H1 (cell line): ENCODE measurements at regions not wholly inside any gene's neighbourhood (a gene's known extent, or its start where the extent isn't known, plus 50 kb on each side); places are given as distances from the start of the nearest gene placed in this dataset.

Source experiments
- CTCF ChIA-PET: fragments of 300-600 bp; sonication (Branson Sonifier 250); formaldehyde crosslinking; loops from one replicate; lab custom pipeline; 2021; ENCODE audit not compliant: partially characterized antibody; lab: Charles Lee
- POLR2A ChIA-PET: fragments of 300-600 bp; sonication (Branson Sonifier 250); formaldehyde crosslinking; loops from one replicate; lab custom pipeline; 2021; ENCODE audit warnings: inconsistent platforms; ENCODE audit not compliant: partially characterized antibody; lab: Charles Lee
- DNase-seq, 2 experiments: peaks; one replicate each; pipeline versions ENCODE4 v3.0.0 to v3.0.0-alpha.2; 2010 to 2022; ENCODE audit warnings: low spot score in 2 of 2, low read depth in 1 of 2, mixed read lengths in 1 of 2
- FAIRE-seq: peaks from 2 replicates; lab custom pipeline; 2011; peaks lifted over from hg19 to GRCh38; lab: Jason Lieb, UNC
- H2AFZ ChIP-seq: 2 replicates; pipeline ENCODE4 v1.8.1; 2012; ENCODE audit warnings: low read length, inconsistent platforms
- H2AK5ac ChIP-seq: 2 replicates; pipeline ENCODE4 v1.6.1; 2013; ENCODE audit warnings: low read depth, low read length
- H2BK120ac ChIP-seq: replicated peaks from 2 replicates; pipeline ENCODE3; 2013; ENCODE audit warnings: low read depth, low read length, inconsistent platforms
- H2BK12ac ChIP-seq: 2 replicates; pipeline ENCODE4 v1.6.1; 2013; ENCODE audit warnings: low read depth, low read length
- H2BK15ac ChIP-seq: 2 replicates; pipeline ENCODE4 v1.6.1; 2013; ENCODE audit warnings: low read length
- H2BK20ac ChIP-seq: 2 replicates; pipeline ENCODE4 v1.6.1; 2013; ENCODE audit warnings: low read length
- H2BK5ac ChIP-seq: 2 replicates; pipeline ENCODE4 v1.6.1; 2013; ENCODE audit warnings: low read depth, low read length
- H3K14ac ChIP-seq: 2 replicates; pipeline ENCODE4 v1.6.1; 2013; ENCODE audit warnings: inconsistent platforms; ENCODE audit not compliant: insufficient read length
- H3K18ac ChIP-seq: 2 replicates; pipeline ENCODE4 v1.6.1; 2013; ENCODE audit warnings: low read length; ENCODE audit errors: extremely low read depth
- H3K23ac ChIP-seq: 2 replicates; pipeline ENCODE4 v1.6.1; 2013; ENCODE audit warnings: inconsistent platforms; ENCODE audit not compliant: insufficient read length
- H3K23me2 ChIP-seq: 2 replicates; pipeline ENCODE4 v1.6.1; 2013; ENCODE audit warnings: low read depth, low read length
- H3K27ac ChIP-seq: 2 replicates; pipeline ENCODE4 v1.6.1; 2011; ENCODE audit warnings: low read depth, low read length, inconsistent platforms
- H3K27me3 ChIP-seq, 4 experiments: replicated peaks in 1 of 4; 1 replicate in 1 of 4; 2 replicates in 3 of 4; pipeline versions ENCODE4 v1.6.1 to v1.8.1; 2011 to 2013; ENCODE audit warnings: low read length in 3 of 4, mild to moderate bottlenecking in 3 of 4, inconsistent platforms in 2 of 4, mixed read lengths in 2 of 4, moderate library complexity in 1 of 4; ENCODE audit not compliant: control insufficient read depth in 3 of 4, insufficient read depth in 3 of 4; ENCODE audit errors: extremely low read depth in 1 of 4
- H3K36me3 ChIP-seq, 4 experiments: 2 replicates each; pipeline versions ENCODE4 v1.6.1 to v1.8.1; 2011 to 2013; ENCODE audit warnings: mild to moderate bottlenecking in 4 of 4, low read length in 3 of 4, moderate library complexity in 2 of 4, control low read depth in 1 of 4, inconsistent platforms in 1 of 4; ENCODE audit not compliant: insufficient read depth in 4 of 4, control insufficient read depth in 2 of 4
- H3K4ac ChIP-seq: replicated peaks from 2 replicates; pipeline ENCODE3; 2013; ENCODE audit warnings: low read length, low read depth, mixed read lengths, inconsistent platforms; ENCODE audit not compliant: insufficient read length
- H3K4me1 ChIP-seq, 4 experiments: replicated peaks in 1 of 4; 1 replicate in 1 of 4; 2 replicates in 3 of 4; pipeline versions ENCODE4 v1.6.1 to v1.8.1; 2011 to 2013; ENCODE audit warnings: low read length in 3 of 4, inconsistent platforms in 2 of 4, mixed read lengths in 1 of 4; ENCODE audit not compliant: insufficient read depth in 4 of 4, control insufficient read depth in 3 of 4
- H3K4me2 ChIP-seq, 2 experiments: 2 replicates each; pipeline versions ENCODE4 v1.6.1 to v1.8.1; 2011 to 2013; ENCODE audit warnings: low read depth in 2 of 2, low read length in 2 of 2, control low read depth in 1 of 2, inconsistent platforms in 1 of 2, mild to moderate bottlenecking in 1 of 2; ENCODE audit not compliant: insufficient read depth in 1 of 2
- H3K4me3 ChIP-seq, 4 experiments: fragments of 200-600, 300-600 bp in 1 of 4; sonication (generic), shearing (Covaris generic), sonication (Bioruptor Twin) in 1 of 4; 2 replicates each; pipeline versions ENCODE4 v1.5.1 to v1.8.1; 2011 to 2016; ENCODE audit warnings: low read length in 4 of 4, low read depth in 3 of 4, control low read depth in 2 of 4, inconsistent platforms in 2 of 4, mild to moderate bottlenecking in 2 of 4, mixed read lengths in 1 of 4, moderate library complexity in 1 of 4; ENCODE audit not compliant: insufficient read depth in 2 of 4; ENCODE audit errors: extremely low read depth in 1 of 4
- H3K56ac ChIP-seq: replicated peaks from 2 replicates; pipeline ENCODE3; 2013; ENCODE audit warnings: low read depth, mild to moderate bottlenecking, mixed read lengths, low read length, inconsistent platforms; ENCODE audit not compliant: insufficient read length
- H3K79me1 ChIP-seq: 2 replicates; pipeline ENCODE4 v1.6.1; 2013; ENCODE audit warnings: low read depth, low read length, control low read depth
- H3K79me2 ChIP-seq, 2 experiments: 2 replicates each; pipeline versions ENCODE4 v1.6.1 to v1.8.1; 2012 to 2013; ENCODE audit warnings: low read length in 2 of 2, mild to moderate bottlenecking in 2 of 2, inconsistent platforms in 1 of 2; ENCODE audit not compliant: insufficient read depth in 2 of 2, control insufficient read depth in 1 of 2
- H3K9ac ChIP-seq, 4 experiments: replicated peaks in 1 of 4; 1 replicate in 1 of 4; 2 replicates in 3 of 4; pipeline versions ENCODE4 v1.6.1 to v1.8.1; 2011 to 2013; ENCODE audit warnings: low read depth in 3 of 4, low read length in 3 of 4, control low read depth in 2 of 4, mild to moderate bottlenecking in 2 of 4, moderate library complexity in 2 of 4, inconsistent platforms in 1 of 4; ENCODE audit errors: extremely low read depth in 1 of 4
- H3K9me3 ChIP-seq, 2 experiments: 2 replicates each; pipeline versions ENCODE4 v1.6.1 to v1.8.1; 2012 to 2013; ENCODE audit warnings: mild to moderate bottlenecking in 2 of 2, moderate library complexity in 2 of 2, control low read depth in 1 of 2, inconsistent platforms in 1 of 2, low read depth in 1 of 2, low read length in 1 of 2, mixed read lengths in 1 of 2; ENCODE audit not compliant: insufficient read depth in 2 of 2
- H4K20me1 ChIP-seq, 2 experiments: replicated peaks in 1 of 2; 2 replicates each; pipeline versions ENCODE3 to v1.8.1; 2011 to 2013; ENCODE audit warnings: inconsistent platforms in 2 of 2, low read length in 2 of 2, mild to moderate bottlenecking in 1 of 2; ENCODE audit not compliant: insufficient read depth in 2 of 2, control insufficient read depth in 1 of 2
- H4K5ac ChIP-seq: 2 replicates; pipeline ENCODE4 v1.6.1; 2013; ENCODE audit warnings: low read length, low read depth, mixed read lengths, inconsistent platforms; ENCODE audit not compliant: insufficient read length
- H4K8ac ChIP-seq: 2 replicates; pipeline ENCODE4 v1.8.0; 2013; ENCODE audit warnings: mild to moderate bottlenecking, moderate library complexity, low read length, inconsistent platforms; ENCODE audit not compliant: insufficient read depth; ENCODE audit errors: extremely low read depth
- H4K91ac ChIP-seq: replicated peaks from 2 replicates; pipeline ENCODE3; 2013; ENCODE audit warnings: low read length, mixed read lengths, inconsistent platforms; ENCODE audit not compliant: insufficient read length
- CBX5 ChIP-seq: fragments of 300-800, 300-1000 bp; sonication (generic); IDR thresholded peaks from 2 replicates; pipeline ENCODE4 v1.7.1; 2016; ENCODE audit warnings: antibody characterized with exemption, low read length, low read depth
- EZH2 ChIP-seq: fragments of 200-600 bp; sonication (generic); IDR thresholded peaks from 2 replicates; pipeline ENCODE4 v1.7.1; 2012; ENCODE audit warnings: low read depth, mild to moderate bottlenecking, moderate library complexity, low read length, inconsistent platforms; ENCODE audit not compliant: severe bottlenecking
- GTF2F1 ChIP-seq: IDR thresholded peaks from 2 replicates; pipeline ENCODE4 v1.6.1; 2012; ENCODE audit warnings: low read depth, low read length, improper control_type of control experiment, borderline replicate concordance
- JUN ChIP-seq: IDR thresholded peaks from 2 replicates; pipeline ENCODE4 v1.6.1; 2011; ENCODE audit warnings: low read depth, mild to moderate bottlenecking, improper control_type of control experiment, low read length
- JUND ChIP-seq: IDR thresholded peaks from 2 replicates; pipeline ENCODE4 v1.6.1; 2011; ENCODE audit warnings: mild to moderate bottlenecking, improper control_type of control experiment, low read length
- KDM5A ChIP-seq: fragments of 200-600 bp; IDR thresholded peaks from 2 replicates; pipeline ENCODE4 v1.7.1; 2012; ENCODE audit warnings: mild to moderate bottlenecking, low read length, inconsistent platforms, mixed read lengths
- NRF1 ChIP-seq: IDR thresholded peaks from 2 replicates; pipeline ENCODE4 v1.6.1; 2011; ENCODE audit warnings: mild to moderate bottlenecking, low read depth, low read length, improper control_type of control experiment
- POLR2A ChIP-seq, 2 experiments: IDR thresholded peaks; 1 replicate in 1 of 2; 2 replicates in 1 of 2; pipeline ENCODE4 v1.6.1; 2011; ENCODE audit warnings: low read depth in 2 of 2, low read length in 2 of 2, mild to moderate bottlenecking in 2 of 2; ENCODE audit errors: control extremely low read depth in 1 of 2
- SP2 ChIP-seq: IDR thresholded peaks from 2 replicates; pipeline ENCODE4 v1.6.1; 2012; ENCODE audit warnings: mild to moderate bottlenecking, low read length, inconsistent platforms
- SP4 ChIP-seq: IDR thresholded peaks from 2 replicates; pipeline ENCODE4 v1.6.1; 2012; ENCODE audit warnings: low read length, inconsistent platforms
- SRF ChIP-seq: IDR thresholded peaks from 2 replicates; pipeline ENCODE4 v1.6.1; 2011; ENCODE audit warnings: mild to moderate bottlenecking, low read depth, low read length, moderate library complexity
- SUZ12 ChIP-seq: fragments of 200-600 bp; sonication (generic); IDR thresholded peaks from 2 replicates; pipeline ENCODE4 v1.6.1; 2012; ENCODE audit warnings: mild to moderate bottlenecking, inconsistent platforms, low read length, moderate library complexity, mixed read lengths
- WGBS, 2 experiments: shearing (Covaris generic) in 1 of 2; methylation state at CpG; one replicate each; pipeline versions ENCODE4 v1.1.6 to v1.1.7; 2013 to 2015; ENCODE audit warnings: low lambda C conversion rate in 2 of 2, mixed read lengths in 2 of 2, inconsistent platforms in 1 of 2, low coverage in 1 of 2, missing lambda C conversion rate in 1 of 2; ENCODE audit not compliant: insufficient replicate concordance in 2 of 2, insufficient coverage in 1 of 2, insufficient read length in 1 of 2; ENCODE audit errors: extremely low coverage in 1 of 2, missing lambda C conversion rate in 1 of 2; 5-methylcytosine and 5-hydroxymethylcytosine counted together

DNA sequence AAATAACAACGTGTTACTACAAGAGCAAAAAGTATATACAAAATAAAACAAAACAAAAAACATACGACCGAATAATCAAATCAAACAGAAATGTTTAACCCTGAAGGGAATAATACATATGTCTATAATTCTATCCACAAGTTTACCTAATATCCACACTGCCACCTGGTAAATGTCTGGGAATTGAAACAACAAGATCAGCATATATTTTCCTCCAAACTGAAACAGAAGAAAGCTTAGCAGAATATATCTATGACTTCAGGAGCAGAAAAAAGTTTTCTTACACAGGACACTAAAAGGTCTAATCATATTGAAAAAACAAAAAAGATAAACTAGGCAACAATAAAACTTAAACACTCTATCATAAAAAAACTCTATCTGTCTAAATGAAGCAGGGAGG, 404.0 kb downstream of the CDH11 start:
- no peak for TF ChIP-seq POLR2A (IDR thresholded peaks at IDR 0.05; ENCODE audit: control extremely low read depth in 1 of 2, low read depth in 2 of 2, low read length in 2 of 2)
- no peak for TF ChIP-seq CBX5
- TF ChIP-seq KDM5A, result no peak
- TF ChIP-seq SP4, result no peak
- no peak for TF ChIP-seq JUN
- TF ChIP-seq EZH2, result no peak
- no peak for TF ChIP-seq SRF
- no peak for TF ChIP-seq SUZ12
- no peak for TF ChIP-seq JUND
- TF ChIP-seq SP2, result no peak
- TF ChIP-seq NRF1, result no peak
- no peak for TF ChIP-seq GTF2F1
- Histone ChIP-seq H3K9me3 (no peaks in the 10 kb centered on the region), H3K14ac (no peak overlapping the region), H3K23ac (no peak overlapping the region), H2BK15ac (no peak overlapping the region), H2AFZ (no peak overlapping the region), H3K36me3 (no peaks in the 10 kb centered on the region), H3K79me2 (no peaks in the 10 kb centered on the region), H3K27ac (no peak overlapping the region), H4K5ac (no peak overlapping the region), H2BK5ac (no peak overlapping the region), H3K23me2 (no peaks in the 10 kb centered on the region), H3K4me2 (no peak overlapping the region), H3K27me3 (no peaks in the 10 kb centered on the region), H3K18ac (no peak overlapping the region), H3K4me1 (no peaks in the 10 kb centered on the region), H3K56ac (no peak overlapping the region), H4K91ac (no peak overlapping the region), H3K79me1 (no peaks in the 10 kb centered on the region), H2BK12ac (no peak overlapping the region), H3K9ac (no peak overlapping the region), H2BK20ac (no peak overlapping the region), H3K4me3 (no peak overlapping the region), H3K4ac (no peak overlapping the region), H2AK5ac (no peak overlapping the region), H4K20me1 (no peaks in the 10 kb centered on the region), H2BK120ac (no peak overlapping the region), H4K8ac (no peak overlapping the region)
- FAIRE-seq, result no peak
- CTCF ChIA-PET, result interaction anchor here (0.6 kb wide), 1 partner anchor 232 kb away, joined by 3 read pairs; no protein-coding TSS in a partner anchor
- no peak for DNase-seq
- 83% methylated on average over 3 of the region's 3 CpGs; no CpG with 5 or more reads in 1 of the 2 experiments for WGBS, 2 experiments
- POLR2A ChIA-PET, result no interaction called here
